ENCODE measurements at regions not wholly inside any gene's neighbourhood (a gene's known extent, or its start where the extent isn't known, plus 50 kb on each side); places are given as distances from the start of the nearest gene placed in this dataset.

GRCh38 chr1:223014142-223014873 lies 128.7 kb downstream of the TLR5 start:
- no peaks in the 10 kb centered on the region for H3K36me3 ChIP-seq (ENCODE audit: insufficient read depth, low read length)
- no peak overlapping the region for H3K4me3 ChIP-seq (ENCODE audit: low read length)
- no peak overlapping the region for H3K27ac Mint-ChIP-seq
- no peaks in the 10 kb centered on the region for H3K36me3 Mint-ChIP-seq (ENCODE audit: low read depth)
- DNase-seq = no peak
- H3K27me3 ChIP-seq (ENCODE audit: control insufficient read depth in 1 of 2, insufficient read depth in 2 of 2, low read length in 2 of 2) = no peaks in the 10 kb centered on the region
- intact Hi-C loops (cut with DNase I, micrococcal nuclease) = no loop called here
- no peak for ATAC-seq (ENCODE audit: poor library complexity)
- H3K4me3 Mint-ChIP-seq = no peak overlapping the region
- H3K4me1 Mint-ChIP-seq (ENCODE audit: low read depth) = no peaks in the 10 kb centered on the region
- H3K9me3 Mint-ChIP-seq = no peaks in the 10 kb centered on the region
- POLR2A ChIA-PET = no interaction called here
- no peak for TF ChIP-seq CTCF (IDR thresholded peaks at IDR 0.05)
- peaks cover 0 to 6% of the 10 kb centered on the region in 2 experiments for H3K9me3 ChIP-seq (ENCODE audit: control insufficient read depth in 1 of 2, insufficient read depth in 1 of 2, low read length in 2 of 2)
- CTCF ChIA-PET = no interaction called here
- H3K27me3 Mint-ChIP-seq = no peaks in the 10 kb centered on the region
- H3K4me1 ChIP-seq (ENCODE audit: insufficient read depth, low read length) = no peaks in the 10 kb centered on the region
- H3K27ac ChIP-seq (ENCODE audit: low read depth in 1 of 2, low read length in 2 of 2) = no peak overlapping the region

- Histone ChIP-seq H3K9me3 (ENCODE audit: control insufficient read depth in 1 of 2, insufficient read depth in 1 of 2, low read length in 2 of 2) (peaks cover 0 to 6% of the 10 kb centered on the region in 2 experiments), H3K36me3 (ENCODE audit: insufficient read depth, low read length) (no peaks in the 10 kb centered on the region), H3K4me1 (ENCODE audit: insufficient read depth, low read length) (no peaks in the 10 kb centered on the region), H3K4me3 (ENCODE audit: low read length) (no peak overlapping the region), H3K27ac (ENCODE audit: low read depth in 1 of 2, low read length in 2 of 2) (no peak overlapping the region), H3K27me3 (ENCODE audit: control insufficient read depth in 1 of 2, insufficient read depth in 2 of 2, low read length in 2 of 2) (no peaks in the 10 kb centered on the region)
- Mint-ChIP-seq H3K4me1 (ENCODE audit: low read depth) (no peaks in the 10 kb centered on the region), H3K4me3 (no peak overlapping the region), H3K9me3 (no peaks in the 10 kb centered on the region), H3K27ac (no peak overlapping the region), H3K36me3 (ENCODE audit: low read depth) (no peaks in the 10 kb centered on the region), H3K27me3 (no peaks in the 10 kb centered on the region)
- intact Hi-C loops (cut with DNase I, micrococcal nuclease) = no loop called here
- DNase-seq (no peak), ATAC-seq (ENCODE audit: poor library complexity) (no peak)
- no peak for TF ChIP-seq CTCF (IDR thresholded peaks at IDR 0.05)
- POLR2A ChIA-PET = no interaction called here
- CTCF ChIA-PET = no interaction called here
Observed at GRCh38 chr1:223016381-223016780, 126.7 kb downstream of the TLR5 start.

- DNase-seq (no peak), ATAC-seq (ENCODE audit: poor library complexity) (no peak)
- ChIA-PET CTCF (no interaction called here), POLR2A (no interaction called here)
- Histone ChIP-seq H3K9me3 (ENCODE audit: control insufficient read depth in 1 of 2, insufficient read depth in 1 of 2, low read length in 2 of 2) (peaks cover 0 to 6% of the 10 kb centered on the region in 2 experiments), H3K27me3 (ENCODE audit: control insufficient read depth in 1 of 2, insufficient read depth in 2 of 2, low read length in 2 of 2) (no peaks in the 10 kb centered on the region), H3K4me1 (ENCODE audit: insufficient read depth, low read length) (no peaks in the 10 kb centered on the region), H3K36me3 (ENCODE audit: insufficient read depth, low read length) (no peaks in the 10 kb centered on the region), H3K27ac (ENCODE audit: low read depth in 1 of 2, low read length in 2 of 2) (no peak overlapping the region), H3K4me3 (ENCODE audit: low read length) (no peak overlapping the region)
- H3K27me3 Mint-ChIP-seq = no peaks in the 10 kb centered on the region
- no peaks in the 10 kb centered on the region for H3K36me3 Mint-ChIP-seq (ENCODE audit: low read depth)
- no peaks in the 10 kb centered on the region for H3K4me1 Mint-ChIP-seq (ENCODE audit: low read depth)
- H3K27ac Mint-ChIP-seq = no peak overlapping the region
- no peak overlapping the region for H3K4me3 Mint-ChIP-seq
- no peak for TF ChIP-seq CTCF (IDR thresholded peaks at IDR 0.05)
- intact Hi-C loops (cut with DNase I, micrococcal nuclease) = no loop called here
- H3K9me3 Mint-ChIP-seq = no peaks in the 10 kb centered on the region
Observed at GRCh38 chr1:223016890-223017289, 126.2 kb downstream of the TLR5 start.
